ENCODE measurements at regions not wholly inside any gene's neighbourhood (a gene's known extent, or its start where the extent isn't known, plus 50 kb on each side); places are given as distances from the start of the nearest gene placed in this dataset.

GRCh38 chr7:47043304-47043703, 538.6 kb downstream of the TNS3 start:
- ATAC-seq (no peak), FAIRE-seq (no peak), DNase-seq (no peak)
- no peak overlapping the region for H3K27ac ChIP-seq
- no peaks in the 10 kb centered on the region for H3K9me3 ChIP-seq
- H3K4me3 ChIP-seq, result no peak overlapping the region
- no peaks in the 10 kb centered on the region for H3K27me3 ChIP-seq
- 42 to 57% methylated on average over 2 of the region's 2 CpGs for WGBS, 2 donors
- TF ChIP-seq CTCF (IDR thresholded peaks at IDR 0.05), result no peak
- peaks cover 0 to 5% (median 0%) of the 10 kb centered on the region in 3 donors for H3K4me1 ChIP-seq
- no peaks in the 10 kb centered on the region for H3K36me3 ChIP-seq
- intact Hi-C loops (cut with DNase I), result no loop called here

GRCh38 chr7:47042669-47043068, 539.2 kb downstream of the TNS3 start:
- WGBS, 2 donors, result 72 to 85% methylated on average over 3 of the region's 3 CpGs
- FAIRE-seq (no peak), DNase-seq (no peak), ATAC-seq (no peak)
- Histone ChIP-seq H3K27me3 (no peaks in the 10 kb centered on the region), H3K36me3 (no peaks in the 10 kb centered on the region), H3K4me3 (no peak overlapping the region), H3K9me3 (no peaks in the 10 kb centered on the region), H3K27ac (no peak overlapping the region), H3K4me1 (peaks cover 0 to 5% (median 0%) of the 10 kb centered on the region in 3 donors)
- intact Hi-C loops (cut with DNase I), result no loop called here
- no peak for TF ChIP-seq CTCF (IDR thresholded peaks at IDR 0.05)

- no peak for FAIRE-seq
- no peak for TF ChIP-seq CTCF (IDR thresholded peaks at IDR 0.05)
- intact Hi-C loops (cut with DNase I), result no loop called here
- Histone ChIP-seq H3K9me3 (no peaks in the 10 kb centered on the region), H3K27ac (no peak overlapping the region), H3K36me3 (no peaks in the 10 kb centered on the region), H3K4me3 (no peak overlapping the region), H3K27me3 (no peaks in the 10 kb centered on the region), H3K4me1 (peaks cover 0 to 5% (median 0%) of the 10 kb centered on the region in 3 donors)
- 76 to 79% methylated on average over 10 of the region's 10 CpGs for WGBS, 2 donors
- no peak for DNase-seq
- ATAC-seq, result no peak
Measured at GRCh38 chr7:47040795-47041347, 541.0 kb downstream of the TNS3 start.

- intact Hi-C loops (cut with DNase I), result no loop called here
- no peak for TF ChIP-seq CTCF (IDR thresholded peaks at IDR 0.05)
- Histone ChIP-seq H3K4me1 (peaks cover 0 to 2% (median 0%) of the 10 kb centered on the region in 3 donors), H3K27me3 (no peaks in the 10 kb centered on the region), H3K4me3 (no peak overlapping the region), H3K9me3 (no peaks in the 10 kb centered on the region), H3K27ac (peak overlapping the region in 1 of 4 donors; percentile 20), H3K36me3 (no peaks in the 10 kb centered on the region)
- peak in 1 of 4 donors; percentile 39 for ATAC-seq
- FAIRE-seq, result no peak
- DNase-seq, result no peak
- whole genome bisulfite sequencing, 2 donors, result 38 to 51% methylated on average over 1 of the region's 1 CpG
Measured at GRCh38 chr7:47039904-47040303, 542.0 kb downstream of the TNS3 start.

- 67 to 73% methylated on average over 6 of the region's 6 CpGs for WGBS, 2 donors
- H3K4me1 ChIP-seq, result no peaks in the 10 kb centered on the region
- no peak overlapping the region for H3K4me3 ChIP-seq
- H3K36me3 ChIP-seq, result no peaks in the 10 kb centered on the region
- TF ChIP-seq CTCF (IDR thresholded peaks at IDR 0.05), result no peak
- FAIRE-seq (no peak), ATAC-seq (no peak), DNase-seq (no peak)
- no peaks in the 10 kb centered on the region for H3K9me3 ChIP-seq
- H3K27ac ChIP-seq, result no peak overlapping the region
- intact Hi-C loops (cut with DNase I), result no loop called here
- no peaks in the 10 kb centered on the region for H3K27me3 ChIP-seq
Measured at GRCh38 chr7:47039089-47039648, 542.7 kb downstream of the TNS3 start.
